GM10266 (cell line): ENCODE measurements at regions not wholly inside any gene's neighbourhood (a gene's known extent, or its start where the extent isn't known, plus 50 kb on each side); places are given as distances from the start of the nearest gene placed in this dataset.

ENCODE experiments used
- DNase-seq: peaks from one replicate; pipeline ENCODE4 v3.0.0; 2012; ENCODE audit errors: extremely low spot score
- TF ChIP-seq, protein P1 (sequence below): IDR thresholded peaks from 2 replicates; pipeline ENCODE4 v1.5.1; 2012; ENCODE audit warnings: mild to moderate bottlenecking, low read depth; ENCODE audit not compliant: control insufficient read depth, insufficient read depth; ENCODE audit errors: missing control alignments

DNA sequence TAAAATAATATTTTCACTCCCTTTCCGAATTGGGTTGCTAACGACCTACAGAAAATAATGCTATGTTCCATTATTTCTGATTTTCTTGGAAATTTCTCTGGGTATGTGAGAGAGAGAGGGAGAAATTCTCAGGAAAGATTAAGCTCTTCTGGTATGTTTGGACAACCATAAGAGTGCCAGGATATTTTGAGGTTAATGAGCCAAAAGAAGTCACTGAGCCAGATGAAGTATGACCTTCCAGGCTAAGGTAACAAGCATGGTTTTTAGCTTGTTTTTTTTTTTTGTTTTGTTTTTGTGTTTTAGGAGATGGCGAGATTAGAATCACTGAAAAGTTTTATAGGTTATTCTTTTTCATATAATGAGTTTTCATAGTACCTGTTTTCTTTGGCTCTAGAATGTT, 171.0 kb upstream of the FOXP2 start:
- TF ChIP-seq, protein P1, sequence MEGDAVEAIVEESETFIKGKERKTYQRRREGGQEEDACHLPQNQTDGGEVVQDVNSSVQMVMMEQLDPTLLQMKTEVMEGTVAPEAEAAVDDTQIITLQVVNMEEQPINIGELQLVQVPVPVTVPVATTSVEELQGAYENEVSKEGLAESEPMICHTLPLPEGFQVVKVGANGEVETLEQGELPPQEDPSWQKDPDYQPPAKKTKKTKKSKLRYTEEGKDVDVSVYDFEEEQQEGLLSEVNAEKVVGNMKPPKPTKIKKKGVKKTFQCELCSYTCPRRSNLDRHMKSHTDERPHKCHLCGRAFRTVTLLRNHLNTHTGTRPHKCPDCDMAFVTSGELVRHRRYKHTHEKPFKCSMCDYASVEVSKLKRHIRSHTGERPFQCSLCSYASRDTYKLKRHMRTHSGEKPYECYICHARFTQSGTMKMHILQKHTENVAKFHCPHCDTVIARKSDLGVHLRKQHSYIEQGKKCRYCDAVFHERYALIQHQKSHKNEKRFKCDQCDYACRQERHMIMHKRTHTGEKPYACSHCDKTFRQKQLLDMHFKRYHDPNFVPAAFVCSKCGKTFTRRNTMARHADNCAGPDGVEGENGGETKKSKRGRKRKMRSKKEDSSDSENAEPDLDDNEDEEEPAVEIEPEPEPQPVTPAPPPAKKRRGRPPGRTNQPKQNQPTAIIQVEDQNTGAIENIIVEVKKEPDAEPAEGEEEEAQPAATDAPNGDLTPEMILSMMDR: no peak

DNA sequence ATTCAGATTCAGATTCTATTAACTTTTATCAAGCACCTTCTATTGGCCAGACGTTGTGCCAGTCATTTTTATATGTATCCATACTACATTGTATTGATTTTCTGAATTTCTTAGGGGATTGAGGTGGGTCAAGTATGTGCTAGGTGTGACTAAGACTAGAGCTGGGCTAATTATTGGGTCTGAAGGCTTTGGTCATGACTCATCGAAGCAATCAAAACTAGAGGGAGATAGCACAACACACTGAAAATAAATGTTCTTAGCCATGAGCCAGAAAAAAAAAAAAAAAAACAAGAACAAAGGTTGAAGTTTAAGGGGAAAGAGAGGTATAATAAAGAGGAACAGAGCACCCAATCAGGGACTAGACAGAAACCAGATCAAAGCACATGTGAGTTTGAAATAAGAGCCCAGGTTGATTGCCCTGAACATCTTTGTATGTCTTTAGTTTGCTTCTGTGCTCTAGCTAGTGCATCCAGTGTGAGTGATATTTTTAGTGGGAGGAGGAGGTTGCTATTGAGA, 171.6 kb upstream of the FOXP2 start:
- TF ChIP-seq, protein P1: no peak
- DNase-seq: no peak

More for the DNA sequence above, 171.0 kb upstream of the FOXP2 start:
- DNase-seq: no peak

GRCh38 chr7:114229246-114229645, 185.4 kb upstream of the FOXP2 start:
- no peak for DNase-seq
- TF ChIP-seq, protein P1: no peak

- DNase-seq: no peak
- TF ChIP-seq, protein P1: no peak
These were observed 188.8 kb upstream of the FOXP2 start for GRCh38 chr7:114225784-114226183.

DNA sequence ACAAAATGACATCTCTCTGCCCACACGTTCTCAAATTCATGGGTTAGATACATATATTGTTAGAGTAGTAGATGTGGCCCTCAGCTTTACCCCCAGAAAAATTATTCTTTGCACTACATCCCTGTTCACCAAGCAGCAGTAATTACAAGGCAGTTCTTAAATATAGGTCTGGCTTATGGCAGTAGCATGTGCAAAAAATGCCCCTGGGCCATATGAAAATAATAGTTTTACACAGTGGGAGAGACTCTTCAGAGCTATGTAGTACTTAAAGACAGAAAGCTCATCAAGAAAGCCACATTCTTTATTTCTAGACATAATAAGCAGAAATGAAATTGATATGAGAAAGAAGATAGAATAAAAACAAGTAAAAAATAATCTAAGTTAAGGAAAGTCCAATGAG, 196.3 kb upstream of the FOXP2 start:
- TF ChIP-seq, protein P1: no peak
- no peak for DNase-seq

GRCh38 chr7:114217026-114217806, 197.4 kb upstream of the FOXP2 start:
- no peak for DNase-seq
- TF ChIP-seq, protein P1: peak; percentile 13

DNA sequence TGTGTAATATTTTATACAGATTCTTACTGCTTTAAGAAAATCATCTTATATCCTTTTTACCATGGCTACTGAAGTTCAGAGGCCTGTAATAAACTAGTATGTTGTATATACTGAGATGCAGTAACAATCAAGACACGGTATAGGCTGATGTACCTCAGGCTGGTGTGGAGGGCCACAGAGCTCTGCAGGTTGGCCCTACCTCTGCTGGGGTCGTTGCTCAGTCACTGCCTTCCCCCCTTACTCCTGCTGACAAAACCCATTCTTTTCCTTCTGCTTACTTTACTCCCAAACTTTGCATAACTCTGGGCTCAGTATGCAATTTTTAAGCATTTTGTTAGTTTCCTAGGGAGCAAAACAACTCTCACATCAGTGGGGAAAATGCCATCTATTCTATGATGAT, 200.1 kb upstream of the FOXP2 start:
- TF ChIP-seq, protein P1: no peak

More for the DNA sequence above, 200.1 kb upstream of the FOXP2 start:
- no peak for DNase-seq
